ENCODE measurements at regions not wholly inside any gene's neighbourhood (a gene's known extent, or its start where the extent isn't known, plus 50 kb on each side); places are given as distances from the start of the nearest gene placed in this dataset.

DNA sequence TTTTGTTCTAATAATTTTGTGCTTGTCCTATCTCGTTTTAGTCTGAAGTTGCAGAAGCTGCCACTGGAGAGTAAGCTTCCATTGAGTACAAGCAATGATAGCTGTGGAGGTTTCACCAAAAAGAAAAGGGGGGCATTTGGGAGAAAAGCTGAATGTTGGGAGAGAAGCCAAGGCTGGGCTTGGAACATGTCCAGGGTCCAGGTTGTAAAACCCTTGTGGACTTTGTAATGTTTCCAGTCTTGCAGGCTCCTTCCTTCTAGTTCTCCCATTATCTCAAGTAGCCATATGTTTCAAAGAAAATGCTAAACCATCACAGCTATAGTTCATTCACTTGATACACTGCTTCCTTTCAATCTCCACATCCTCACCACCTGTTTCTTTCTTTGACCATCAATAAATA lies 880.2 kb downstream of the NLGN4Y start:
- no peak overlapping the region for H3K9ac ChIP-seq (ENCODE audit: low read length in 3 of 3)
- no peaks in the 10 kb centered on the region for H3K9me3 ChIP-seq (ENCODE audit: control insufficient read depth in 2 of 3, insufficient read depth in 1 of 3, low read length in 3 of 3)
- H3K27ac ChIP-seq (ENCODE audit: low read depth in 2 of 2, low read length in 2 of 2): no peak overlapping the region
- intact Hi-C loops (cut with DNase I): no loop called here
- TF ChIP-seq, protein P1, sequence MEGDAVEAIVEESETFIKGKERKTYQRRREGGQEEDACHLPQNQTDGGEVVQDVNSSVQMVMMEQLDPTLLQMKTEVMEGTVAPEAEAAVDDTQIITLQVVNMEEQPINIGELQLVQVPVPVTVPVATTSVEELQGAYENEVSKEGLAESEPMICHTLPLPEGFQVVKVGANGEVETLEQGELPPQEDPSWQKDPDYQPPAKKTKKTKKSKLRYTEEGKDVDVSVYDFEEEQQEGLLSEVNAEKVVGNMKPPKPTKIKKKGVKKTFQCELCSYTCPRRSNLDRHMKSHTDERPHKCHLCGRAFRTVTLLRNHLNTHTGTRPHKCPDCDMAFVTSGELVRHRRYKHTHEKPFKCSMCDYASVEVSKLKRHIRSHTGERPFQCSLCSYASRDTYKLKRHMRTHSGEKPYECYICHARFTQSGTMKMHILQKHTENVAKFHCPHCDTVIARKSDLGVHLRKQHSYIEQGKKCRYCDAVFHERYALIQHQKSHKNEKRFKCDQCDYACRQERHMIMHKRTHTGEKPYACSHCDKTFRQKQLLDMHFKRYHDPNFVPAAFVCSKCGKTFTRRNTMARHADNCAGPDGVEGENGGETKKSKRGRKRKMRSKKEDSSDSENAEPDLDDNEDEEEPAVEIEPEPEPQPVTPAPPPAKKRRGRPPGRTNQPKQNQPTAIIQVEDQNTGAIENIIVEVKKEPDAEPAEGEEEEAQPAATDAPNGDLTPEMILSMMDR (IDR thresholded peaks at IDR 0.05; ENCODE audit: borderline replicate concordance, extremely low read depth, insufficient read depth): no peak
- no peak overlapping the region for H3K4me3 ChIP-seq (ENCODE audit: low read length in 3 of 3)
- H3K4me1 ChIP-seq (ENCODE audit: control insufficient read depth in 2 of 3, insufficient read depth in 2 of 3, low read depth in 1 of 3, low read length in 3 of 3): no peaks in the 10 kb centered on the region
- DNase-seq (no peak), FAIRE-seq (no peak)
- H3K27me3 ChIP-seq (ENCODE audit: control insufficient read depth, insufficient read depth, low read length): no peaks in the 10 kb centered on the region
- H3K36me3 ChIP-seq (ENCODE audit: control insufficient read depth in 2 of 3, insufficient read depth in 3 of 3, low read length in 3 of 3): no peaks in the 10 kb centered on the region

DNA sequence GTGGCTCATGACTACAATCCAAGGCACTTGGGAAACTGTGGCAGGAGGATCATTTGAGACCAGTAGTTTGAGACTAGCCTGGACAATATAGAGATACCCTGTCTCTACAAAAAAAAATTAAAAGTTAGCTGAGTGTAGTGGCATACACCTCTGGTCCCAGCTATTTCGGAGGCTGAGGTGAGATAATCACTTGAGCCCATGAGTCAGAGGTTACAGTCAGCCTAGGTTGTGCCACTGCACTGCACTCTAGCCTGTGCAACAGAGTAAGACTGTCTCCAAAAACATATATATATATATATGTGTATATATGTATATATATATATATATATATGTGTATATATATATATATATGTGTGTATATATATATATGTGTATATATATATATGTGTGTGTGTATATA lies 890.8 kb downstream of the NLGN4Y start:
- TF ChIP-seq, protein P1 (IDR thresholded peaks at IDR 0.05; ENCODE audit: borderline replicate concordance, extremely low read depth, insufficient read depth): no peak
- Histone ChIP-seq H3K36me3 (ENCODE audit: control insufficient read depth in 2 of 3, insufficient read depth in 3 of 3, low read length in 3 of 3) (no peaks in the 10 kb centered on the region), H3K4me1 (ENCODE audit: control insufficient read depth in 2 of 3, insufficient read depth in 2 of 3, low read depth in 1 of 3, low read length in 3 of 3) (no peaks in the 10 kb centered on the region), H3K27ac (ENCODE audit: low read depth in 2 of 2, low read length in 2 of 2) (no peak overlapping the region), H3K9me3 (ENCODE audit: control insufficient read depth in 2 of 3, insufficient read depth in 1 of 3, low read length in 3 of 3) (no peaks in the 10 kb centered on the region), H3K4me3 (ENCODE audit: low read length in 3 of 3) (no peak overlapping the region), H3K27me3 (ENCODE audit: control insufficient read depth, insufficient read depth, low read length) (no peaks in the 10 kb centered on the region), H3K9ac (ENCODE audit: low read length in 3 of 3) (no peak overlapping the region)
- no peak for FAIRE-seq
- no peak for DNase-seq
- intact Hi-C loops (cut with DNase I): no loop called here

DNA sequence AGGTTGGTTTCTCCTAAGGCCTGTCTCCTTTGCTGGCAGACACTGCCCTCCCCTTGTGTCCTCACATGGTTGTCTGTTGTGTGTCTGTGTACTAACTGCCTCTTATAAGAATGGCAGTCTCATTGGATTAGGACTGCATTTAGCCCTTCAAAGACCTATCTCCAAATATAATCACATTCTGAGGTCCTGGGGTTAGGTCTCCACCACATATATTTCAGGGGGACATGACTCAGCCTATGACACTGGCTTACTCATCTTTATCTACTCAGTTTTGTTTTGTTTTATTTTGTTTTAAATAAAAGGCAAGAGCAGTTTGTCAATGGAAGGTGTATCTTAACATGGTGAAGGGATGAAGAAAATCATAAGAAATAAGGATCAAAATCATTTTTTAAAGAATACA lies 894.3 kb downstream of the NLGN4Y start:
- DNase-seq: no peak
- Histone ChIP-seq H3K27me3 (ENCODE audit: control insufficient read depth, insufficient read depth, low read length) (no peaks in the 10 kb centered on the region), H3K9me3 (ENCODE audit: control insufficient read depth in 2 of 3, insufficient read depth in 1 of 3, low read length in 3 of 3) (no peaks in the 10 kb centered on the region), H3K4me3 (ENCODE audit: low read length in 3 of 3) (no peak overlapping the region), H3K4me1 (ENCODE audit: control insufficient read depth in 2 of 3, insufficient read depth in 2 of 3, low read depth in 1 of 3, low read length in 3 of 3) (no peaks in the 10 kb centered on the region), H3K9ac (ENCODE audit: low read length in 3 of 3) (no peak overlapping the region), H3K36me3 (ENCODE audit: control insufficient read depth in 2 of 3, insufficient read depth in 3 of 3, low read length in 3 of 3) (no peaks in the 10 kb centered on the region), H3K27ac (ENCODE audit: low read depth in 2 of 2, low read length in 2 of 2) (no peak overlapping the region)
- intact Hi-C loops (cut with DNase I): no loop called here
- TF ChIP-seq, protein P1 (IDR thresholded peaks at IDR 0.05; ENCODE audit: borderline replicate concordance, extremely low read depth, insufficient read depth): no peak
- FAIRE-seq: no peak

- Histone ChIP-seq H3K4me3 (ENCODE audit: low read length in 3 of 3) (peak overlapping the region in 2 of 3 donors; percentile 71 to 76), H3K9ac (ENCODE audit: low read length in 3 of 3) (peak overlapping the region in 2 of 3 donors; percentile 41 to 78), H3K27ac (ENCODE audit: low read depth in 2 of 2, low read length in 2 of 2) (peak overlapping the region in 1 of 2 donors; percentile 60), H3K36me3 (ENCODE audit: control insufficient read depth in 2 of 3, insufficient read depth in 3 of 3, low read length in 3 of 3) (no peaks in the 10 kb centered on the region), H3K27me3 (ENCODE audit: control insufficient read depth, insufficient read depth, low read length) (no peaks in the 10 kb centered on the region), H3K4me1 (ENCODE audit: control insufficient read depth in 2 of 3, insufficient read depth in 2 of 3, low read depth in 1 of 3, low read length in 3 of 3) (no peaks in the 10 kb centered on the region), H3K9me3 (ENCODE audit: control insufficient read depth in 2 of 3, insufficient read depth in 1 of 3, low read length in 3 of 3) (no peaks in the 10 kb centered on the region)
- TF ChIP-seq, protein P1 (IDR thresholded peaks at IDR 0.05; ENCODE audit: borderline replicate concordance, extremely low read depth, insufficient read depth): no peak
- peak in 2 of 5 donors; percentile 35 to 74 for DNase-seq
- intact Hi-C loops (cut with DNase I): no loop called here
- no peak for FAIRE-seq
These were observed 900.4 kb downstream of the NLGN4Y start for GRCh38 chrY:15424665-15425132.
